ENCODE measurements at regions not wholly inside any gene's neighbourhood (a gene's known extent, or its start where the extent isn't known, plus 50 kb on each side); places are given as distances from the start of the nearest gene placed in this dataset.
"Not testable (repeated sequence)": the region's sequence is repeated elsewhere in the genome, so short reads cannot be mapped to it uniquely, and the experiment has no call there.

- DNase-seq = no peak
Measured at GRCh38 chr2:234719116-234719716, 222.3 kb upstream of the ARL4C start.

GRCh38 chr2:234716271-234716670, 219.4 kb upstream of the ARL4C start:
- no peak for DNase-seq

GRCh38 chr2:234715671-234716250, 218.9 kb upstream of the ARL4C start:
- no peak for DNase-seq

- no peak for DNase-seq
Measured at GRCh38 chr2:234714711-234715110, 217.8 kb upstream of the ARL4C start.

GRCh38 chr2:234712421-234712935, 215.6 kb upstream of the ARL4C start:
- DNase-seq = no peak

GRCh38 chr2:234711308-234711707, 214.4 kb upstream of the ARL4C start:
- DNase-seq = no peak

- DNase-seq = no peak
Measured at GRCh38 chr2:234710587-234710986, 213.7 kb upstream of the ARL4C start.

GRCh38 chr2:234710066-234710465, 213.2 kb upstream of the ARL4C start:
- no peak for DNase-seq

- DNase-seq = no peak
Measured at GRCh38 chr2:234708717-234709116, 211.8 kb upstream of the ARL4C start.

- DNase-seq = no peak
Measured at GRCh38 chr2:234708091-234708683, 211.3 kb upstream of the ARL4C start.

GRCh38 chr2:234706086-234706485, 209.2 kb upstream of the ARL4C start:
- no peak for DNase-seq

- DNase-seq = no peak
Measured at GRCh38 chr2:234705108-234705507, 208.2 kb upstream of the ARL4C start.

GRCh38 chr2:234703258-234703657, 206.4 kb upstream of the ARL4C start:
- DNase-seq = no peak

GRCh38 chr2:234702731-234703225, 205.9 kb upstream of the ARL4C start:
- DNase-seq = no peak

GRCh38 chr2:234701841-234702240, 205.0 kb upstream of the ARL4C start:
- no peak for DNase-seq

- DNase-seq = no peak
Measured at GRCh38 chr2:234701421-234701820, 204.5 kb upstream of the ARL4C start.

GRCh38 chr2:234699456-234699855, 202.6 kb upstream of the ARL4C start:
- DNase-seq = no peak

GRCh38 chr2:234697300-234697876, 200.5 kb upstream of the ARL4C start:
- not testable (repeated sequence) for DNase-seq

GRCh38 chr2:234695981-234696380, 199.1 kb upstream of the ARL4C start:
- no peak for DNase-seq

GRCh38 chr2:234694244-234695013, 197.5 kb upstream of the ARL4C start:
- DNase-seq = no peak

- not testable (repeated sequence) for DNase-seq
Measured at GRCh38 chr2:234693681-234694190, 196.9 kb upstream of the ARL4C start.

GRCh38 chr2:234693191-234693590, 196.3 kb upstream of the ARL4C start:
- DNase-seq = not testable (repeated sequence)

Measured in NCI-H2081 treated with DMSO at 0.1 percent for 48 hours (cell line).